WTC11 (cell line): ENCODE measurements at regions not wholly inside any gene's neighbourhood (a gene's known extent, or its start where the extent isn't known, plus 50 kb on each side); places are given as distances from the start of the nearest gene placed in this dataset.

Source experiments
- CREB1 ChIP-seq: sonication (generic); formaldehyde crosslinking; IDR thresholded peaks from 2 replicates; pipeline ENCODE4 v1.8.0; 2023; ENCODE audit warnings: mild to moderate bottlenecking, missing genetic modification reagents
- FOXJ3 ChIP-seq: sonication (generic); formaldehyde crosslinking; IDR thresholded peaks from 2 replicates; pipeline ENCODE4 v1.9.0; 2021; ENCODE audit warnings: missing genetic modification reagents, mild to moderate bottlenecking, borderline replicate concordance
- FOXP1 ChIP-seq: sonication (generic); formaldehyde crosslinking; IDR thresholded peaks from 2 replicates; pipeline ENCODE4 v1.8.0; 2022; ENCODE audit warnings: missing genetic modification reagents, mild to moderate bottlenecking, moderate library complexity, borderline replicate concordance
- JUN ChIP-seq: sonication (generic); formaldehyde crosslinking; IDR thresholded peaks from 2 replicates; pipeline ENCODE4 v1.8.0; 2023; ENCODE audit warnings: mild to moderate bottlenecking, missing genetic modification reagents
- NFATC4 ChIP-seq: fragments of 250-450 bp; sonication (Bioruptor Pico); IDR thresholded peaks from 2 replicates; pipeline ENCODE4 v1.9.0; 2021; ENCODE audit warnings: mild to moderate bottlenecking
- ZBTB21 ChIP-seq: sonication (generic); formaldehyde crosslinking; IDR thresholded peaks from 2 replicates; pipeline ENCODE4 v1.8.1; 2023; ENCODE audit warnings: mild to moderate bottlenecking, missing genetic modification reagents, borderline replicate concordance
- ZNF121 ChIP-seq: sonication (generic); formaldehyde crosslinking; IDR thresholded peaks from 2 replicates; pipeline ENCODE4 v1.8.0; 2023; ENCODE audit warnings: missing genetic modification reagents
- ZNF232 ChIP-seq: sonication (generic); formaldehyde crosslinking; IDR thresholded peaks from 2 replicates; pipeline ENCODE4 v1.8.0; 2022; ENCODE audit warnings: mild to moderate bottlenecking, missing genetic modification reagents
- ZNF263 ChIP-seq: sonication (generic); formaldehyde crosslinking; IDR thresholded peaks from 2 replicates; pipeline ENCODE4 v1.8.1; 2022; ENCODE audit warnings: low read depth, mild to moderate bottlenecking, moderate library complexity, missing genetic modification reagents
- TF ChIP-seq, protein P1 (sequence below): fragments of 250-450 bp; sonication (Bioruptor Pico); IDR thresholded peaks from 2 replicates; pipeline ENCODE4 v1.8.0; 2021; ENCODE audit warnings: mild to moderate bottlenecking
- TF ChIP-seq, protein P2 (sequence below): fragments of 200-600 bp; IDR thresholded peaks from 2 replicates; pipeline ENCODE4 v1.8.0; 2022; ENCODE audit warnings: antibody characterized with exemption
- TF ChIP-seq, protein P3 (sequence below): sonication (generic); formaldehyde crosslinking; IDR thresholded peaks from 2 replicates; pipeline ENCODE4 v1.8.1; 2023; ENCODE audit warnings: mild to moderate bottlenecking, missing genetic modification reagents, moderate library complexity
- TF ChIP-seq, protein P4 (sequence below): sonication (generic); formaldehyde crosslinking; IDR thresholded peaks from 2 replicates; pipeline ENCODE4 v1.8.0; 2023; ENCODE audit warnings: missing genetic modification reagents

DNA sequence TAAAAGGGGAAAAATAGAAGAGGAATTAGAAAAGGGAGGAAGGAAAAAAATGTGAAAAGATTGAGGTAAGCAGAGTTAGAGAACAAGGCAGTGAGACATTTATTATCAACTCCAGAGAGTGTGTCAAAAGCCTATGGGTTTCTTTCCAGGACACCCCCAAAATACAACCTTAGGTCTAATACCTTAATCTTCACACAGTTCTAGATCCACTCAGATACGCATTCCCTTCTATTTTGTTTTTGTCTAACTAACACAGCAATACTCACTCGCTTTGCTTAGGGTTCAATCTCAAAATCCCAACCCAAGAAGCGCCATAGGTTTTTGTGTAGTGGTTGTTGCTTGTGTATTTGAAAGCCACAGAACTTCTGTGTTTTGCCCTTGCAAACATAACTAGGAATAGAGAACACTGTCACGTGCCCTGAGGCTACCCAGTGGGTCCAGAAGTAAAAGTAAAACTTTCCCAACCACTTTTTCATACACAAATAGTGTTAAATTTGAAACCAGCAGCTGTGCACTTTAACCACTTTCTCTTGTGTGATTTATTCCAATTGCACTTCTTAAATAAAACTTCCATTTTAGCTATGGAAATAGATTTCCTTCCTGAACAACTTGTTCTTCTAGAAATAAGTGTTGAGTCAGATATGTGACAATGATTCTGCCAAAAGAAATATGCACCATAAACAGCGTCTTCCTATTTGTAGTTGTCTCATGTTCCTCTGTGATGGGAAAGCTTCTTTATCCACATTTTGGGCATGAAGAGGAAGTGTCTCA lies 414.7 kb upstream of the GHITM start:
- TF ChIP-seq JUN (CRISPR knock-in tag) (no peak), FOXJ3 (CRISPR knock-in tag) (no peak), ZNF263 (CRISPR knock-in tag) (no peak), FOXP1 (no peak), ZBTB21 (CRISPR knock-in tag) (no peak), CREB1 (CRISPR knock-in tag) (no peak), NFATC4 (CRISPR knock-in tag) (no peak), ZNF232 (CRISPR knock-in tag) (no peak), ZNF121 (no peak)
- TF ChIP-seq, protein P1, sequence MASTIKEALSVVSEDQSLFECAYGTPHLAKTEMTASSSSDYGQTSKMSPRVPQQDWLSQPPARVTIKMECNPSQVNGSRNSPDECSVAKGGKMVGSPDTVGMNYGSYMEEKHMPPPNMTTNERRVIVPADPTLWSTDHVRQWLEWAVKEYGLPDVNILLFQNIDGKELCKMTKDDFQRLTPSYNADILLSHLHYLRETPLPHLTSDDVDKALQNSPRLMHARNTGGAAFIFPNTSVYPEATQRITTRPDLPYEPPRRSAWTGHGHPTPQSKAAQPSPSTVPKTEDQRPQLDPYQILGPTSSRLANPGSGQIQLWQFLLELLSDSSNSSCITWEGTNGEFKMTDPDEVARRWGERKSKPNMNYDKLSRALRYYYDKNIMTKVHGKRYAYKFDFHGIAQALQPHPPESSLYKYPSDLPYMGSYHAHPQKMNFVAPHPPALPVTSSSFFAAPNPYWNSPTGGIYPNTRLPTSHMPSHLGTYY (CRISPR knock-in tag), result no peak
- TF ChIP-seq, protein P2, sequence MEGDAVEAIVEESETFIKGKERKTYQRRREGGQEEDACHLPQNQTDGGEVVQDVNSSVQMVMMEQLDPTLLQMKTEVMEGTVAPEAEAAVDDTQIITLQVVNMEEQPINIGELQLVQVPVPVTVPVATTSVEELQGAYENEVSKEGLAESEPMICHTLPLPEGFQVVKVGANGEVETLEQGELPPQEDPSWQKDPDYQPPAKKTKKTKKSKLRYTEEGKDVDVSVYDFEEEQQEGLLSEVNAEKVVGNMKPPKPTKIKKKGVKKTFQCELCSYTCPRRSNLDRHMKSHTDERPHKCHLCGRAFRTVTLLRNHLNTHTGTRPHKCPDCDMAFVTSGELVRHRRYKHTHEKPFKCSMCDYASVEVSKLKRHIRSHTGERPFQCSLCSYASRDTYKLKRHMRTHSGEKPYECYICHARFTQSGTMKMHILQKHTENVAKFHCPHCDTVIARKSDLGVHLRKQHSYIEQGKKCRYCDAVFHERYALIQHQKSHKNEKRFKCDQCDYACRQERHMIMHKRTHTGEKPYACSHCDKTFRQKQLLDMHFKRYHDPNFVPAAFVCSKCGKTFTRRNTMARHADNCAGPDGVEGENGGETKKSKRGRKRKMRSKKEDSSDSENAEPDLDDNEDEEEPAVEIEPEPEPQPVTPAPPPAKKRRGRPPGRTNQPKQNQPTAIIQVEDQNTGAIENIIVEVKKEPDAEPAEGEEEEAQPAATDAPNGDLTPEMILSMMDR, result no peak
- TF ChIP-seq, protein P3, sequence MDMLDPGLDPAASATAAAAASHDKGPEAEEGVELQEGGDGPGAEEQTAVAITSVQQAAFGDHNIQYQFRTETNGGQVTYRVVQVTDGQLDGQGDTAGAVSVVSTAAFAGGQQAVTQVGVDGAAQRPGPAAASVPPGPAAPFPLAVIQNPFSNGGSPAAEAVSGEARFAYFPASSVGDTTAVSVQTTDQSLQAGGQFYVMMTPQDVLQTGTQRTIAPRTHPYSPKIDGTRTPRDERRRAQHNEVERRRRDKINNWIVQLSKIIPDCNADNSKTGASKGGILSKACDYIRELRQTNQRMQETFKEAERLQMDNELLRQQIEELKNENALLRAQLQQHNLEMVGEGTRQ, result no peak
- TF ChIP-seq, protein P4, sequence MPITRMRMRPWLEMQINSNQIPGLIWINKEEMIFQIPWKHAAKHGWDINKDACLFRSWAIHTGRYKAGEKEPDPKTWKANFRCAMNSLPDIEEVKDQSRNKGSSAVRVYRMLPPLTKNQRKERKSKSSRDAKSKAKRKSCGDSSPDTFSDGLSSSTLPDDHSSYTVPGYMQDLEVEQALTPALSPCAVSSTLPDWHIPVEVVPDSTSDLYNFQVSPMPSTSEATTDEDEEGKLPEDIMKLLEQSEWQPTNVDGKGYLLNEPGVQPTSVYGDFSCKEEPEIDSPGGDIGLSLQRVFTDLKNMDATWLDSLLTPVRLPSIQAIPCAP (CRISPR knock-in tag), result no peak
